HG03342 (cell line): ENCODE measurements at regions not wholly inside any gene's neighbourhood (a gene's known extent, or its start where the extent isn't known, plus 50 kb on each side); places are given as distances from the start of the nearest gene placed in this dataset.
"Not testable (repeated sequence)": the region's sequence is repeated elsewhere in the genome, so short reads cannot be mapped to it uniquely, and the experiment has no call there.

Experiments used
- ATAC-seq: cut with Tn5 transposase; IDR thresholded peaks from one replicate; pipeline ENCODE4 v1.9.1; 2021; ENCODE audit warnings: mild to moderate bottlenecking, moderate library complexity; ENCODE audit not compliant: unreplicated experiment

GRCh38 chr22:22193923-22194322 lies 50.7 kb upstream of the VPREB1 start:
- no peak for ATAC-seq

- ATAC-seq, result not testable (repeated sequence)
These were observed 51.1 kb upstream of the VPREB1 start for GRCh38 chr22:22193462-22193861.

- ATAC-seq, result not testable (repeated sequence)
These were observed 51.6 kb upstream of the VPREB1 start for GRCh38 chr22:22193006-22193405.

- ATAC-seq, result not testable (repeated sequence)
These were observed 54.8 kb upstream of the VPREB1 start for GRCh38 chr22:22189796-22190195.

GRCh38 chr22:22187863-22188262 lies 56.7 kb upstream of the VPREB1 start:
- ATAC-seq, result not testable (repeated sequence)

- ATAC-seq, result no peak
These were observed 57.3 kb upstream of the VPREB1 start for GRCh38 chr22:22187299-22187698.

- no peak for ATAC-seq
These were observed 58.6 kb upstream of the VPREB1 start for GRCh38 chr22:22185844-22186499.

GRCh38 chr22:22185217-22185616 lies 59.4 kb upstream of the VPREB1 start:
- ATAC-seq, result no peak

GRCh38 chr22:22184277-22184807 lies 60.2 kb upstream of the VPREB1 start:
- no peak for ATAC-seq

- no peak for ATAC-seq
These were observed 61.7 kb upstream of the VPREB1 start for GRCh38 chr22:22182990-22183264.

GRCh38 chr22:22182218-22182989 lies 62.2 kb upstream of the VPREB1 start:
- no peak for ATAC-seq

GRCh38 chr22:22181341-22181850 lies 63.2 kb upstream of the VPREB1 start:
- no peak for ATAC-seq

- ATAC-seq, result no peak
These were observed 63.8 kb upstream of the VPREB1 start for GRCh38 chr22:22180738-22181285.

GRCh38 chr22:22179858-22180257 lies 64.7 kb upstream of the VPREB1 start:
- ATAC-seq, result no peak

- no peak for ATAC-seq
These were observed 65.6 kb upstream of the VPREB1 start for GRCh38 chr22:22178992-22179391.

GRCh38 chr22:22178355-22178965 lies 66.1 kb upstream of the VPREB1 start:
- ATAC-seq, result no peak

- no peak for ATAC-seq
These were observed 67.5 kb upstream of the VPREB1 start for GRCh38 chr22:22176929-22177616.

GRCh38 chr22:22172896-22173628 lies 71.5 kb upstream of the VPREB1 start:
- ATAC-seq, result not testable (repeated sequence)

GRCh38 chr22:22171357-22172218 lies 73.0 kb upstream of the VPREB1 start:
- ATAC-seq, result no peak
